ENCODE measurements at regions not wholly inside any gene's neighbourhood (a gene's known extent, or its start where the extent isn't known, plus 50 kb on each side); places are given as distances from the start of the nearest gene placed in this dataset.

- no peaks in the 10 kb centered on the region for H3K9me1 ChIP-seq (ENCODE audit: control insufficient read depth, insufficient read depth, low read length)
- ChIA-PET CTCF (ENCODE audit: low intra/inter-chr PET ratio) (no interaction called here), POLR2A (no interaction called here)
- no peaks in the 10 kb centered on the region for H3K4me1 ChIP-seq (replicated peaks in 1 of 2; ENCODE audit: control insufficient read depth in 2 of 2, insufficient read depth in 2 of 2, low read length in 2 of 2)
- BruUV-seq (replicated peaks): no TSS peak
- H3K27ac ChIP-seq (ENCODE audit: extremely low read depth, low read depth, low read length): no peak overlapping the region
- intact Hi-C loops (cut with micrococcal nuclease): no loop called here
- no peaks in the 10 kb centered on the region for H4K20me1 ChIP-seq (replicated peaks; ENCODE audit: control insufficient read depth, insufficient read depth, low read length)
- WGBS (ENCODE audit: insufficient coverage, low coverage, missing lambda C conversion rate): 0% methylated on average over 8 of the region's 8 CpGs
- no peaks in the 10 kb centered on the region for H3K79me2 ChIP-seq (ENCODE audit: control insufficient read depth, insufficient read depth, low read length)
- DNase-seq (ENCODE audit: extremely low read depth in 1 of 4, low spot score in 3 of 4): no peak
- TF ChIP-seq POU5F1 (IDR thresholded peaks at IDR 0.05; ENCODE audit: borderline replicate concordance, low read depth, low read length, partially characterized antibody) (no peak), NFIC (IDR thresholded peaks at IDR 0.05) (peak; percentile 66)
- FAIRE-seq: no peak
- no peak overlapping the region for H3K4me2 ChIP-seq (ENCODE audit: insufficient read depth, low read length)
- ATAC-seq: no peak
- H2AFZ ChIP-seq (ENCODE audit: low read depth, low read length): no peak overlapping the region
- in situ Hi-C loops (cut with MboI): no loop called here
- H3K36me3 ChIP-seq (ENCODE audit: control insufficient read depth, insufficient read depth, low read length): no peaks in the 10 kb centered on the region
- peaks cover 4% of the 10 kb centered on the region; the same call in 1 of the 2 replicates for H3K9me3 ChIP-seq (replicated peaks; ENCODE audit: control insufficient read depth, insufficient read depth, low read depth, low read length)
- H3K27me3 ChIP-seq (ENCODE audit: control insufficient read depth in 2 of 2, insufficient read depth in 2 of 2, low read length in 2 of 2): no peaks in the 10 kb centered on the region
- H3K9ac ChIP-seq (ENCODE audit: insufficient read depth in 1 of 2, low read depth in 2 of 2, low read length in 2 of 2): no peak overlapping the region
- no peak overlapping the region for H3K4me3 ChIP-seq
Measured at GRCh38 chr6:153898360-153899059, 140.5 kb upstream of the OPRM1 start.

- Histone ChIP-seq H3K9ac (ENCODE audit: insufficient read depth in 1 of 2, low read depth in 2 of 2, low read length in 2 of 2) (no peak overlapping the region), H3K79me2 (ENCODE audit: control insufficient read depth, insufficient read depth, low read length) (no peaks in the 10 kb centered on the region), H3K9me3 (replicated peaks; ENCODE audit: control insufficient read depth, insufficient read depth, low read depth, low read length) (peaks cover 6% of the 10 kb centered on the region), H4K20me1 (replicated peaks; ENCODE audit: control insufficient read depth, insufficient read depth, low read length) (no peaks in the 10 kb centered on the region), H3K9me1 (ENCODE audit: control insufficient read depth, insufficient read depth, low read length) (no peaks in the 10 kb centered on the region), H3K4me1 (replicated peaks in 1 of 2; ENCODE audit: control insufficient read depth in 2 of 2, insufficient read depth in 2 of 2, low read length in 2 of 2) (no peaks in the 10 kb centered on the region), H3K4me3 (no peak overlapping the region), H2AFZ (ENCODE audit: low read depth, low read length) (no peak overlapping the region), H3K4me2 (ENCODE audit: insufficient read depth, low read length) (no peak overlapping the region), H3K27me3 (ENCODE audit: control insufficient read depth in 2 of 2, insufficient read depth in 2 of 2, low read length in 2 of 2) (no peaks in the 10 kb centered on the region), H3K27ac (ENCODE audit: extremely low read depth, low read depth, low read length) (no peak overlapping the region), H3K36me3 (ENCODE audit: control insufficient read depth, insufficient read depth, low read length) (no peaks in the 10 kb centered on the region)
- in situ Hi-C loops (cut with MboI) (no loop called here), intact Hi-C loops (cut with micrococcal nuclease) (no loop called here)
- FAIRE-seq: no peak
- no TSS peak for BruUV-seq (replicated peaks)
- ATAC-seq: no peak
- no peak for DNase-seq (ENCODE audit: extremely low read depth in 1 of 4, low spot score in 3 of 4)
- POLR2A ChIA-PET: no interaction called here
- CTCF ChIA-PET (ENCODE audit: low intra/inter-chr PET ratio): no interaction called here
- no peak for TF ChIP-seq DEAF1 (CRISPR knock-in tag; IDR thresholded peaks at IDR 0.05)
- TF ChIP-seq TARDBP (IDR thresholded peaks at IDR 0.05): no peak
- no peak for TF ChIP-seq PRMT5 (CRISPR knock-in tag; IDR thresholded peaks at IDR 0.05)
- no peak for TF ChIP-seq ZEB2 (IDR thresholded peaks at IDR 0.05)
- TF ChIP-seq ZBTB8A (IDR thresholded peaks at IDR 0.05; ENCODE audit: partially characterized antibody): no peak
- TF ChIP-seq EGR1 (conservative IDR thresholded peaks at IDR 0.05): no peak
- TF ChIP-seq SPI1 (IDR thresholded peaks at IDR 0.05; ENCODE audit: borderline replicate concordance, low read depth, low read length): no peak
- no peak for TF ChIP-seq MEIS2 (IDR thresholded peaks at IDR 0.05; ENCODE audit: partially characterized antibody)
- no peak for TF ChIP-seq CREB1 (IDR thresholded peaks at IDR 0.05)
- TF ChIP-seq CREB1 (CRISPR knock-in tag; IDR thresholded peaks at IDR 0.05): no peak
- no peak for TF ChIP-seq CEBPG (CRISPR knock-in tag; IDR thresholded peaks at IDR 0.05)
- no peak for TF ChIP-seq CEBPG (tag; conservative IDR thresholded peaks at IDR 0.05 in 1 of 2, IDR thresholded peaks at IDR 0.05 in 1 of 2)
- TF ChIP-seq SMARCA4 (IDR thresholded peaks at IDR 0.05): no peak
- no peak for TF ChIP-seq CEBPB (tag; IDR thresholded peaks at IDR 0.05)
- TF ChIP-seq ZNF316 (IDR thresholded peaks at IDR 0.05): no peak
- no peak for TF ChIP-seq SUPT5H (IDR thresholded peaks at IDR 0.05)
- no peak for TF ChIP-seq EZH2 (IDR thresholded peaks at IDR 0.05; ENCODE audit: borderline replicate concordance, low read depth, low read length)
Measured at GRCh38 chr6:153882411-153882810, 156.6 kb upstream of the OPRM1 start.
